GM19467 (cell line): ENCODE measurements at regions not wholly inside any gene's neighbourhood (a gene's known extent, or its start where the extent isn't known, plus 50 kb on each side); places are given as distances from the start of the nearest gene placed in this dataset.
A peak's percentile ranks its signal among the peaks of the same experiment; 100 is the strongest.

Experiments
- ATAC-seq: cut with Tn5 transposase; IDR thresholded peaks from one replicate; pipeline ENCODE4 v1.9.1; 2021; ENCODE audit warnings: mild to moderate bottlenecking, moderate library complexity; ENCODE audit not compliant: unreplicated experiment

DNA sequence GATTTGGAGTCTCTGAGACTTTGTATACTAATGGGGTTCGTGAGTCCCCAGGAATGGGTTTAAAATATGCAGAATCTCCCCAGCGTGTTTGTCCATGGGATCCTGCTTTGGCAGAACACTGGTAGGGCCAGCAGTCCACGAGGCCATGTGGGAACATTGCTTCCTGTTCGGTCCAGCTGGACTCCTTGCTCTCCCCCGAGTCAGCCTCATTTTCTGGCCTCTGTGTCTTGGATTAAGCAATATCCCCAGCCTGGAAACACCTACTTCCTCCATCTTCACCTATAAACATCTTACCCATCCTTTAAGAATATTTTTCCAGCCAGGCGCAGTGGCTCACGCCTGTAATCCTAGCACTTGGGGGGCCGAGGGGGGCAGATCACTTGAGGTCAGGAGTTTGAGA lies 142.4 kb downstream of the NAV1 start:
- ATAC-seq, result no peak

DNA sequence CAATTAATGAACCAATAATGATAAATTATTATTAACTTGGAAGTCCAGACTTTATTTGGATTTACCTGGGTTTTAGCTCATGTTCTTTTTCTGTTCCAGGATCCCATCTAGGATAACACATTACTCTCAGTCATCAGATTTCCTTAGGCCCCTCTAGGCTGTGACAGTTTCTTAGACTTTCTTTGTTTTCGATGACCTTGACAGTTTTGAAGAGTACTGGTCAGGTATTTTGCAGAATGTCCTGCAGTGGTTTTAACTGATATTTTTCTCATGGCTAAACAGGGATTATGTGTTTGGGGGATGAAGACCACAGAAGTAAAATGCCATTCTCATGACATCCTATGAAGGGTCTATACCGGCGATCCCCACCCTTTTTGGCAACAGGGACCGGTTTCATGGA lies 144.0 kb downstream of the NAV1 start:
- ATAC-seq, result no peak

DNA sequence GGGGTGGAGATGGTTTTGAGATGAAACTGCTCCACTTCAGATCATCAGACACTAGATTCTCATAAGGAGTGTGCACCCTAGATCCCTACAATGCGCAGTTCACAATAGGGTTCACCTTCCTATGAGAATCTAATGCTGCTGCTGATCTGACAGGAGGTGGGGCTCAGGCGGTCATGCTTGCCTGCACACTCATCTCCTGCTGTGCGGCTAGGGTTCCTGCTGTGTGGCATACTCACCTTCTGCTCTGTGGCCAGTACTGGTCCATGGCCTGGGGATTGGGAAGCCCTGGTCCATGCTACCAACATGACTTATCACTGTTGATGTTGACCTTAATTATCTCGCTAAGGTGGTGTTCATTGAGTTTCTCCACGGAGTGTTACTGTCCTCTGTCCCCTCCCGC lies 144.5 kb downstream of the NAV1 start:
- no peak for ATAC-seq

DNA sequence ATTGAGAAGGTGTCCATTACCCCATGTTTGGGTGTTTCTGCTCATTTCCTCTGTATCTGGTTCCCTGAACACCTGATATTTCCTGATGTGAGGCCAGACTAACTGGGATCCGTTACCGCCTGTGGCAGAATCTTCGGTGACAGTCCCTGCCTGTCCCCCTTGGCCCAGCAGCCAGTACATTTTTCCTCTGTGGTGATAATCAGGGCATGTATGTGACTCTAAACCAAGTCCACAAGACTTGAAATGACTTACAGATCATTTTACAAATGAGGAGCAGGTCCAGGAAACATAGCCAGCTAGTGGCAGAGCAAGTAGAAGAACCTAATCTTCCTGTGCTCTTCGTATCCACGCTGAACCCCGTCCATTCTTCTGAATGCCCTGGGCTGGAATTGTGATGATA lies 143.5 kb upstream of the IPO9 start:
- ATAC-seq, result no peak

DNA sequence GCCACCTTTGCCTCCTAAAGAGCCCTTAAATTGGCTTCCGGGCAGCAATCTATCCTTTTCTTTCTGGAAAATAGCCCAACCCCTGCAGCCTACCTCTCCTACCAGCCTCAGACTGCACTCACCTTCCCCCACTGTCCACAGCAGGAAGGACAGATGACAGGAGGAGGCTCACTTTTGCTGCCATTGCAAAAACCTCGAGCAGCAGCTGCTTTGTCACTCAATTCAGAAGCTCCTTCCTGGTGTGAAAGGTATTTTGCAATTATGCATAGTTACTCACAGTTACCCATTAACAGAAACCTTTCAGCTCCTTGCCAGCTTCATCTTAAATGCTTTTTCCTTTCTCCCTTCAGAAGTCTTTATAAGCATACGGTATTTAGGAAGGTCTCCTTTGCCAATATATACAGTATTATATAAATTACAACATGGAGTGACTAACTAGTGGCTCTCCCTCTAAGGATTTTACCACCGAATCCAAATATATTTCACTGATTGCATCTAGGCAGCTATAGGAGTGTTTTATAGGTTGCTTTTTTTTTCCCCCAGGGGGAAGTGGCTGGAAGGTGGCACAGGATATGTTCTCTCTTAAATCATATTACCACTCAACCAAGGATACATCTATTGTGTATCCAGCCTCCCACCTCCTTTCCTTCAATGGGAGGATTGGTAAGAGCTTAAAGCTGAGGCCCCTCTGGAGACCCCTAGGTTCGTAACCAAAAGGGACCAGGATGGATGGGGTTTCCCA lies 142.1 kb upstream of the IPO9 start:
- no peak for ATAC-seq

DNA sequence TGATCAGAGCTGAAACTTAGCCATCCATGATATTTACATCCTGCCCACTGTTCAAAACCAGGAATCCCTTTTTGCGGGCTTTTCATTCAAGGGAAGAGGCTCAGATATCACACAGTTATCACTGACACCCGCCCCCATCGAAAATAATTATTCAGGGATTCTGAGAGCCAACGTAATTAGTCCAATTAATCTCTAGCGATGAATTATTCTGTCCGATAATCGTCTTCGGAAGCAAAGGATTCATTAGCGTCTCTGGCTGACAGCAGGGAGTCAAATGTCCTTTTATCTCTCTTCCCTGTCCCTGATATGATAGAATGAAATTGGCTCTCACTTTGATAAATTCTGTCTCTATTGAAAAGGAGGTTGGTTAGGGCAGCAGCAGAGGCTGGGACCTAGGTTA lies 140.4 kb upstream of the IPO9 start:
- ATAC-seq, result no peak

DNA sequence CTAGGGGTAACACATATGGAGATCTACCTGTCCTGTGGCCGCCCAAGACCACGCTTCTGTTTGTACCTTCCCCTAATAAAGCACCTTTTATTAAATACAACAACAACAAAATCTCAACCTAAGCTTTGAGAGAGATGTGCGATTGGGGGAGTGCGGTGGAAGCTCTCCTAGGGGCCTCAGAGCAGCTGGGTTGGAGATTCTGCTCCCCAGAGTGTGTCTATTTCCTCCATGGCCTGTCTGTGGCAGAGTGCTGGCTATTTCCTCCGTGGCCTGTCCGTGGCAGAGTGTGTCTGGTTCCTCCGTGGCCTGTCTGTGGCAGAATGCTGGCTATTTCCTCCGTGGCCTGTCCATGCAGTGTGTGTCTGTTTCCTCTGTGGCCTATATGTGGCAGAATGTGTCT lies 139.3 kb upstream of the IPO9 start:
- no peak for ATAC-seq

DNA sequence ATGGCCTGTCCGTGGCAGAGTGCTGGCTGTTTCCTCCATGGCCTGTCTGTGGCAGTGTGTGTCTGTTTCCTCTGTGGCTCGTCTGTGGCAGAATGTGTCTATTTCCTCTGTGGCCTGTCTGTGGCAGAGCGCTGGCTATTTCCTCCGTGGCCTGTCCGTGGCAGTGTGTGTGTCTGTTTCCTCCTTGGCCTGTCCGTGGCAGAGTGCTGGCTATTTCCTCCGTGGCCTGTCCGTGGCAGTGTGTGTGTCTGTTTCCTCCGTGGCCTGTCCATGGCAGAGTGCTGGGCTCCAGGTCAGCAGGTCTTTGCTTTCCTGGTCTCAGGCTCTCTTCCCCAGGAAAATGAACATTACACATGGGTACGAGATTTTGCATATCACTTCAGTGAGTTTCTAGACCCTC lies 138.4 kb upstream of the IPO9 start:
- ATAC-seq, result no peak

DNA sequence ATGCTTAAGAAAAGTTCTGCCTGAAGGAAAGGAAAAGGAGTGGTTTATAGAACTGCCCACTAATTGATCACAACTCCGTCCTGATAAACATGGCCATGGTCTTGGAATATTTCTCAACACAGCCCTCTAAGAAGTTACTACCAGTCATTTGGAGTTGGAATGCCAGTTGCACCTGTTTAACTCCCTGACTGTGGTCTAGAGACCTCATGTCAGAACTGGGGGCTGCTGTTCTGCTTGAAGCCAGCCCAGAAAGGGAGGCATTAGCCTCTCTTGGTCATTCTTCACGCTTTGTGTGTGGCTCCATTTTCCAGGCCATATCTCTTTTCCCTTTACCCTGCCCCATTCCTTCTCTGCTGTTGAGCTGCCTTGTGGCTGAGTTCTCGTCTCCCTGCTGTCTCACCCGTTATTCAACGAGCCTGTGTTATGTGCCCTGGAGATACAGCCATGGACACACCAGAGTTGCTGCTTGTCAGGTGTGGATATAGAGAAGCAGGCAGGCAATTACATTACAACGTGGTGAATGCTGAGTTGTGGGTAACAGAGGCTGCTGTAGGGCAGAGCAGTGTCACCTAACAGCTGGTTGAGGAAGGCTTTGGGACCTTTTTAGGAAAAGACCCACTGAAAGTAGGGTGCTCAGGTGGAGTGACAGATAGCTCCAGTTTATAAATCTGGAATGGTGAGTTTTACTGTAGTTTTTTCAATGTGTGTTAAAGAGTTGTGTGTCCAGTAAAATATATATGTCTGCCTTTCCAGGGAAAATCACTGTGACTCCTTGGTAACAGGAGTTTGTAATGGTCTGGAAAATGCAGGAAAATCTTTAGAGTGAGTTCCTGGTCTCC lies 137.0 kb upstream of the IPO9 start:
- no peak for ATAC-seq

DNA sequence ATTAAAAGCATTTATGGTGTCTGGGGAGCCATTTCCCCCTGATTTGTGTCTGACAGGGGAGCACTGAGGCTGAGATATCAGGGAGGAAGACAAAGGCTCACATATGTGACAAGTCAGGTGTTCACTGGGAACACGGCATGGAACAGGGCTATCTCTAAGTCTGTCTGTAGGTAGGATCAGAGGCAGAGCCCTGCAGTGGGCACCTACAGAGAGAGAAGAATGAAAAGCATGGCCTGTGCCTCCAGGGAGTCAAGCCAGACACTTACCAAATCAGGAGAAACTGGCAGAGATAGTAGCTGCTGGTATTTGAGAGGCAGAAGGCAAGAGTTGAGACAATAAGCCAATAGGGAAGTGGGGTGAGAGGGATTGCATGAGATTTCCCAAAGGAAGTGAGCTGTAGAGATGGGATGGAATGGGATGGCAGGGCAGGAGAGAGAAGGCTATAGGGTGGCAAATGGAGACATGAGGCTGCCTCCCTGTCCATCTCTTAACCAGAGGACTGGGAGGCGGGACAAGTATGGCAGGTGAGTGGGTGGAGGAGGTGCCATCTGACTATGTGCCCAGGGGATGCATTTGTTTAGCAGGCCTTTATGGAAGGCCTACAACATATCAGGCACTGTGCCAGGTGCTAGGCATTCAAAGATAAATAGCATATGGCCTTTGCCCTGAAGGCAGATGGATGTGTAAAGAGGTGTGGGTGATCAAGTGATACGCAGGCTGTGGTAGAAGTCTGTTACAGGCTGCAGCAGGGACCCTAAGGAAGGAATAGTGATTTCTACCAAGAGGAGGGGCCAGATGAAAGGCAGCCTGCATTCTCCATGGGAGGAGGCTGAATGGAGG lies 136.2 kb upstream of the IPO9 start:
- no peak for ATAC-seq

DNA sequence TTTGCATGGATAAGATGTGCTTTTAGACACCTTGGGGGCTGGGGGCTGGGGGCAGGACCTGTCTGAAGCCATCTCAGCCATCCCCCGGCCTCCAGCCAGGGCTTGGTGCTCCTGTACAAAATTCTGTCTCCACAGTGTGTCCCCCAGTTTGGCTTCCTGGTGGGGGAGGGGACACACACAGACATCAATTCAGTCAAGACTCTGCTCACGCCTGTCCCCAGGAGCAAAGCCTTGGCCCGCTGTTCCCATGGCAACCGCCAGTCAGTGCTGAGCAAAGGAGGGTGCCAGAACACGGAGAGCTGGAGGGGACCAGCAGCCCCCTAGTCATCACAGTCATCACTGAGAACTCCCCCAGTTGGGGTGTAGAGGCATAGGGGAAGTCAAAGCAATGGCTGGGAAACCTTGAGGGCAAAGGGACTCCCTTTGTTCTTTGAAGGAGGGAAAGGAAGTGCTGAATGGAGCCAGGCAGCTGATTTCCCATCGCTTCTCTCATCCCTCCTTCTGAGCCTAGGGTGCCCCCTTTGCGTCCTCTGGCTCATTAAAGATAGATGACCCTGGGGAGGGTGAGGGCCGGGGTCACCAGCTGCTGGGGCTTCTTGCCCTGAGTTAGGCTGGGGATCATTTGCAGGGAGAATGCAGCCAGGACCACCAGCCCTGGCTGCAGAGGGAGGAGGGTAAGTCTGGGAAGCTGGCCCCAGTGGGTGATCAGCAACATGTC lies 134.9 kb upstream of the IPO9 start:
- ATAC-seq, result no peak

DNA sequence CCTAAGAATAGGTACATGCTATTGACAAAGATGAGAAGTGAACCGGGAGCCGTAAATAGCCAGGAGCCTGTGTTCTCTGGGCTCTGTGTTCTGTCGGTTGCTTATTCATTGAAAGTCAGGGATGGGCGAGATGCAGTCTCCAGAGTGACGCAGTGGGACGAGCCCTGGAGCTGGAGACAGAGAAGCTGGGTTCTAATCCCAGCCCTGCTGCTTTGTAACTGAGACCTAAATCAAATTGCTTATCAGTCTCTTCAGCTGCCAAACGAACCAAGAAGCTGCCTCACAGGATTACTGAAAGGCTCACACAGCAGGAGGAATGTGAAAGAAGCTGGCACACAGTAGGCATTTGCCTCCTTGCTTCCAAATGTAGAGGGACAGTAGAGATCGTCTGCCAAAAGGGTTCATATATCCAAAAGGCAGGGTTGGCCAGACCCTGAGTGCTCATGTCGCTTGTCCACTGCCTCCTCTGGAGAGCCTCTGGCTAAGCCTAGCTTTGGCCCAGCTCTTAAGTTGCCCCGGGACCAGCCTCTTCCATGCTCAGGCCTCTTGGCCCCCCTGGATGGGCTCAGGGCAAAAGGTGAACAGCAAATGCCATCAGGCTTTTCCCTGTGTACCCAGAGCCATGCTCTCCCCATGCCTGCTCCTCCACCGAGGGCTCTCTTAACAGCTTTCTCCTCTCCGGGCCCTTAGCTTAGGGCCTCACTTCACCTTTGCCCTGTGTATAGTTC lies 134.2 kb upstream of the IPO9 start:
- ATAC-seq, result no peak

DNA sequence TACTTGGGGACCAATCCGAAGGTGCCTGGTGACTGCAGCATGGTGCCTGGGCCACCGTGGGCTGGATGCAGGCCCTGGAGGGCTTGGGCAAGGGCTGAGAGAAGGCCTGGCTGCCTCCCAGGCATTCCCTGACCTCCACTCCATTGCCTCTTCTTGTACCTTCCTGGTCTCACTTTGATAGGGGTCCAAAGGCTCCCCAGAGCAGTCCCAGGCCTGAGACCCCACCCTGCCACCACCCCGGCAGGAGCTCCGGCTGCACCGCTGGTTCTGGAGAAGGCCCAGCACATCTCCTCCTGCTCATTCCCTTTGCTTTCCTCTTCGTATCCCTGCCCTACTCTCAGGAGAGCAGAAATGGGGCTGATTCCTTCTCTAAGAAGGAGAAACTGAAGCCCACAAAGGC lies 133.3 kb upstream of the IPO9 start:
- ATAC-seq, result no peak

DNA sequence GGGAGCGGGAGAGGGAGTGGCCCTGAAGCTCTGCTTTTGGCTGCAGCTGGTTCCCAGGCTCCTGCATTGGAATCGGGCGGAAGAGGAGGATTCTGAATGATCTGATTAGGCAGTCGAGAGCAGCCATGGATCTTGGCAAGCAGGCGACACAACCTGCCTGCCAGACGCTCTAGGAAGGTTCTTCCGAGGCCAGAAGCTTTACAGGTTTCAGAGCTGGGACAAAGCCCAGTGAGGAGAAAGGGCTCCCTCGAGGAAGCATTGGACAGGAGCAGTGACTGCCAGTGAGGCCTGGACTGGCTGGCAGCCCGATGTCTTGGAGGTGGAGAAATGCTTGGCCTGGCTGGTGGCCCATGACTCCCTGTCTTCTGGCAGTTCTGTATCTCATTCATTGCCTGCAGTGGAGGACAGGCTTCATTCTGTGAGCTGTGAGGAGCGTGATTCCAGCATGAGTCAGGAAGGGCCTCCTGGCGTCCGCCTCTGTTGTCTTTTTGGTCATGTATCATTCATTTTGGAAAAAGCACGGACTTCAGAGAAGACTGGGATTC lies 132.7 kb upstream of the IPO9 start:
- ATAC-seq, result no peak

DNA sequence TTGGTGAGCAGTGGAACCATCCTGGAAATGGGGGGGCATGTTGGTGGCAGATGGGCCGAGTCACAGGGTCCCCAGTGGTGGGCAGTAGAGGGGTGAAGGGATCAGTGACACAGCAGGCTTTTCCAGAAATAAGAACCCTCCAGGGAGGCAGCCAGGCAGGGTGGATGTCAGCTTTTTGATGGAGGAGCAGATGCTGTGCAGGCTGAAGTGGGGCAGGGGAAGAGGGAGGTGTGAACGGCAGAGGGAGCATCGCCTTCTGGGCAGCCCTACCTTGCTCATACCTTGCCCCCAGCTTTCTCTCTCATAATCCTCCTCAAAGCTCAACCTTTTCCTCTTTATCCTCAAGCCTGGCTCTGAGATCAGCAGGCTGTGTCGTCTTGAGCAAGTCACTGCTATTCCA lies 131.8 kb upstream of the IPO9 start:
- ATAC-seq, result no peak

DNA sequence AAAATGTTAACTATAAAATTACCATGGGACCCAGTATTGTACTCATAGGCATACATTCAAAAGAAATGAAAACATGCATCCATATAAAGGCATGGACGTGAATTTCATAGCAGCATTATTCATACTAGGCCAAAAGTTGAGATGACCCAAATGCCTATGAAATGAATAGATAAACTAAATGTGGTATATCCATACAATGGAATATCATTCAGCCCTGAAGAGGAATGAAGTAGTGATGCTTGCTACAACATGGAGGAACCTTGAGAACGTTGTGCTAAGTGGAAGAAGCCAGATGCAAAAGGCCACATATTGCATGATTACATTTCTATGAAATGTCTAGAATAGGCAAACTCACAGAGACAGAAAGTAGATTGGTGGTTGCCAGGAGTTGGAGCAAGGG lies 127.1 kb upstream of the IPO9 start:
- ATAC-seq, result no peak

DNA sequence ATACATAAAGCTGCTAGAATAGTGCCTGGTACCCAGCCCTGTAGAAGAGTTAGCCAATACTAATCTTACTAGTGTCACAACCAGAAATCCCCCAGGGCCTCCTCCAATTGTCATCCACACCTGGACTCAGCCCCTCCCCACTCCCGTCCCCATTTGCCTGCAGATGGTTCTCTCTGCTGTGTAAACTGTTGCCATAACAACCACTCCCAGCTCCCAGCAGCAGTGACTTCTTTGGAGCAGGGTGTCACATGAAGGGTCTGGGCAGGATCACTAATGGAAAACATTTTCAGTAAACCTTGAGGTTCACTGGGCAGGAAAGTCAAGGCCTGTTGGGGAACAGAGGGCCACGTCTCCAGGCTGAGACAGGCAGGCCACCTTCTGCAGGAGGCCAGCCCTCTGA lies 126.0 kb upstream of the IPO9 start:
- ATAC-seq, result no peak

DNA sequence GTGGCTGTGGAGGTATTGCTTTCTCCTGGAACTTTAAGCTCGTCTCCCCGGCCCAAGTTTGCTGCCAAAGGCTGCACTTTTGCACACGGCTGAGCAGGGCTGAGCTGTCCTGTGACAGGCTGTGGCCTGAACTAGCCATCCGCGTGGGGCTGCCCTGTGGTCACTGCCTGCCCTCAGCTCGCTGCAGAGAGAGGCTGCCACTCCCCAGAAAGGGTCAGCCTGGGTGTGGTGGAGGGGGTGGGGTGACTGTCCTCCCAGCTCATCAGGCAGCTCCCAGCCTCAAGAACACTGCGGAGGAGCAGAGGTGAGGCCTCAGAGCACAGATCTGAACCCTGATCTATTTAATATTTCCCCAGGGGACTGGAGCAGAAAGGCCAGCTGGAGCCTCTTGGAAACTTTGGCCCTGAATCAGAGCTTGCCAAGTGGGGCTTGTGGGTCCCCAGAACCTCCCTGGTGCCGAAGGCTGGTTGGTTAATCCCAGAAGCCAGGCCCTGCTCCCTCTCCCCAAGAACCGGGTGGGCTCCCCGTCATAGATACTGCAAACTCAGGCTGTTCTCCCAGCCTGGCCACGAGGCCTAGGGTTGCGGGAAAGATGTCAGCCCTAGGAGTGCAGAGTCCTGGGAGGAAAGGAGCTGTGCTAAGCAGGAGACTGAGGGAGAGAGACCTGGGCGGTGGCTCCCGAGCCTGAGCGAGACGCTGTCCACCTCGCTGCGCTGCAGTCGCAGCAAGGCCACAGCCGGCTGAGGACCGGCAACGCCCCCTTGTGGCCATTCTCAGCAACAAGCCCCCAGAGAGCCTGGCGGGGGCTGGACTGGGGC lies 125.1 kb upstream of the IPO9 start:
- peak; percentile 61 for ATAC-seq

DNA sequence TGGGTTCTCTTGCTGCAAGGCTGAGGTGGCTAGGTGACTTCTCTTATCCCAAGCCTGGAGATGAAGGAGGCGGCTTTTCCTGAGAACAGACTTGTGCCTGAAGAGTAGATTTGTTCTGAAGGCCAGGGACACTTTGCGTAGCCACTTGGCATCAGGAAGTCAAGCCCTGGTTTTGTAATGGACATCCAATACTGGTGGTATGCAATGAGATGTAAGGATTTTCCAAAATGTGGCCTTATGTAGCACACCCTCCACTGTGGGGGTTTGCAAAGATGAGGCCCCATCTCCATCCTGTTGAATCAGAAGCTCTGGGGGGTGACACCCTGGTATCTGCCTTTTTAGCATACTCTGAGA lies 124.5 kb upstream of the IPO9 start:
- ATAC-seq, result no peak
